Osteocyte (in vitro differentiated cells): ENCODE measurements at regions not wholly inside any gene's neighbourhood (a gene's known extent, or its start where the extent isn't known, plus 50 kb on each side); places are given as distances from the start of the nearest gene placed in this dataset.

Experiments used
- DNase-seq: peaks from one replicate; pipeline ENCODE4 v3.0.0; 2021; ENCODE audit warnings: mixed read lengths; ENCODE audit not compliant: unreplicated experiment; ENCODE audit errors: extremely low spot score
- H3K27ac Mint-ChIP-seq: one replicate; pipeline ENCODE4 v1.8.0; 2021; ENCODE audit warnings: mild to moderate bottlenecking, mixed read lengths; ENCODE audit not compliant: unreplicated experiment
- H3K27me3 Mint-ChIP-seq: one replicate; pipeline ENCODE4 v1.8.0; 2021; ENCODE audit warnings: mixed read lengths; ENCODE audit not compliant: unreplicated experiment
- H3K36me3 Mint-ChIP-seq: one replicate; pipeline ENCODE4 v1.8.0; 2021; ENCODE audit warnings: mixed read lengths; ENCODE audit not compliant: unreplicated experiment
- H3K4me1 Mint-ChIP-seq: one replicate; pipeline ENCODE4 v1.8.0; 2021; ENCODE audit warnings: mixed read lengths; ENCODE audit not compliant: unreplicated experiment
- H3K4me3 Mint-ChIP-seq: one replicate; pipeline ENCODE4 v1.8.0; 2021; ENCODE audit warnings: mild to moderate bottlenecking, moderate library complexity, mixed read lengths; ENCODE audit not compliant: unreplicated experiment
- H3K9me3 Mint-ChIP-seq: one replicate; pipeline ENCODE4 v1.8.0; 2021; ENCODE audit warnings: mixed read lengths; ENCODE audit not compliant: unreplicated experiment
- TF ChIP-seq, protein P1 (sequence below): fragments of 200-600 bp; sonication (generic); IDR thresholded peaks from 2 replicates; pipeline ENCODE4 v1.5.0; 2021; ENCODE audit warnings: antibody characterized with exemption, mild to moderate bottlenecking, moderate library complexity

DNA sequence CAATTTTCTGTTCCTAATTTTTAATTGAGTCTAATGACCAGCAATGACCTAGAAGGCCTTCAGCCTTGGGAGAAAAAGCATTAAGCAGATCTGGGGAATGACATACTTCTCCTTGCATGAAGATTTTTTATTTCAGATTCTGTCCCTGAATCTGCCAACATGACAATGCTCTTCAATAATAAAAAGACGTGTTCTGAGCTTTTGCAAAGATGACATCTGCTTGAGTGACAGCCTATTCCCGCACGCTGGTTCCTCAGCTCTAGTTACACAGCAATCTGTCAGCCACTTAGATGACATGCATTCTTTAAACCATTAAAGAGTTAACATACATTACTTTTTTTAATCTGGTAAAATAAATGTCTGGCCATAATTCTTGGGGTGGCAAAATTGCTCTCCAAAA, 129.3 kb upstream of the CDH6 start:
- no peak for DNase-seq
- no peaks in the 10 kb centered on the region for H3K27me3 Mint-ChIP-seq
- H3K9me3 Mint-ChIP-seq, result no peaks in the 10 kb centered on the region
- H3K4me3 Mint-ChIP-seq, result no peak overlapping the region
- TF ChIP-seq, protein P1, sequence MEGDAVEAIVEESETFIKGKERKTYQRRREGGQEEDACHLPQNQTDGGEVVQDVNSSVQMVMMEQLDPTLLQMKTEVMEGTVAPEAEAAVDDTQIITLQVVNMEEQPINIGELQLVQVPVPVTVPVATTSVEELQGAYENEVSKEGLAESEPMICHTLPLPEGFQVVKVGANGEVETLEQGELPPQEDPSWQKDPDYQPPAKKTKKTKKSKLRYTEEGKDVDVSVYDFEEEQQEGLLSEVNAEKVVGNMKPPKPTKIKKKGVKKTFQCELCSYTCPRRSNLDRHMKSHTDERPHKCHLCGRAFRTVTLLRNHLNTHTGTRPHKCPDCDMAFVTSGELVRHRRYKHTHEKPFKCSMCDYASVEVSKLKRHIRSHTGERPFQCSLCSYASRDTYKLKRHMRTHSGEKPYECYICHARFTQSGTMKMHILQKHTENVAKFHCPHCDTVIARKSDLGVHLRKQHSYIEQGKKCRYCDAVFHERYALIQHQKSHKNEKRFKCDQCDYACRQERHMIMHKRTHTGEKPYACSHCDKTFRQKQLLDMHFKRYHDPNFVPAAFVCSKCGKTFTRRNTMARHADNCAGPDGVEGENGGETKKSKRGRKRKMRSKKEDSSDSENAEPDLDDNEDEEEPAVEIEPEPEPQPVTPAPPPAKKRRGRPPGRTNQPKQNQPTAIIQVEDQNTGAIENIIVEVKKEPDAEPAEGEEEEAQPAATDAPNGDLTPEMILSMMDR, result no peak
- peaks cover 28% of the 10 kb centered on the region for H3K4me1 Mint-ChIP-seq
- H3K27ac Mint-ChIP-seq, result no peak overlapping the region
- no peaks in the 10 kb centered on the region for H3K36me3 Mint-ChIP-seq

DNA sequence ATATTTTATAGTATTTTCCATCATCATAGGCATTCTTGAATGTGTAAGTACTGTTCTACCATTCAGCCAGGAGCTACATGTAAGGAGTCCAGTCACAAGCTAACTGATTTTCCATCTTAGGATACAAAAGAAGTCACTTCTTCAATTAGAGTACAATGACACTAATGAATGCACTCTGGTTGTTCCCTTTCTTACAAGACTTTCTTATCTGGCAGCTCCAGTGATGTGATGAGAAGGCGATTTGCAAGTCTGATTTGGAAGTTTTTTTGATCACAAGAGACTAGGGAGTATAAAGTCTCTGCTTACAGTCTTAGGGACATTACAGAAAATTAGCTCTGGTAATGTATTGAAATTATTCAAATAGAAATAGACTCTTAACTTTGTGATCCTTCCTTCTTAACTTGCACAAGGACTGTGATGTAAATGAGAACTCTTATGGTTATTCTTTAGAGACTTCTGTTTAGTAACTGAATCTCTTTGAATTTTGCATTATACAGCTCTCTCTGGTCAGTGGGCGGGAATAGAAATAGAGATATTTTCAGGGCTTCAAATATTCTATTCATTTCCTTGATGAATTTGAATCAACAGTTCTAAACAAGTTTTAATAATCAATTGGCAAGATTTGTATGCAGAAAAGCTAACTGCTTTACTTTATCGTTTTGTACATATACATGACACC, 130.4 kb upstream of the CDH6 start:
- Mint-ChIP-seq H3K9me3 (peaks cover 1% of the 10 kb centered on the region), H3K4me3 (no peak overlapping the region), H3K36me3 (no peaks in the 10 kb centered on the region), H3K27me3 (no peaks in the 10 kb centered on the region), H3K27ac (no peak overlapping the region), H3K4me1 (peaks cover 28% of the 10 kb centered on the region)
- DNase-seq, result no peak
- TF ChIP-seq, protein P1, result no peak

DNA sequence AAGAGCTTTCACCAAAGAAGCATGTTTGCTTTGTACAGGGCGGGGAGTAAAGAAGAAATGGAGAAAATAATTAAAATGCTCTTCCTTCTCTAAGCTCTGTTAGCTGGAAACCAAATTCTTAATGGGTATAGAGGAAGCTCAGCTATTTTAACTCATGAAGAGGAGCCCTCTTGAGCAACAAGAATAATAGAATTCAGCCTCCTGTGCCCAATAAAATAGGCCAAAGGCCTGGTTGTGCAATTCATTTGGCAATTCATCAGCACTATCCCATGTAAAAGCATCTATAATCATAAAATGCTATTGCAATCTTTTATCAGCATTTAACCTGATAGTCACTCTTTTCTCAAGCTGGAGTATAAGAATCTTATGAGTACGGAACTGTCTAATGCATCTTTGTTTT, 133.6 kb upstream of the CDH6 start:
- Mint-ChIP-seq H3K4me3 (no peak overlapping the region), H3K9me3 (peaks cover 15% of the 10 kb centered on the region), H3K4me1 (peaks cover 4% of the 10 kb centered on the region), H3K27ac (no peak overlapping the region), H3K27me3 (no peaks in the 10 kb centered on the region), H3K36me3 (no peaks in the 10 kb centered on the region)
- TF ChIP-seq, protein P1, result no peak
- no peak for DNase-seq

DNA sequence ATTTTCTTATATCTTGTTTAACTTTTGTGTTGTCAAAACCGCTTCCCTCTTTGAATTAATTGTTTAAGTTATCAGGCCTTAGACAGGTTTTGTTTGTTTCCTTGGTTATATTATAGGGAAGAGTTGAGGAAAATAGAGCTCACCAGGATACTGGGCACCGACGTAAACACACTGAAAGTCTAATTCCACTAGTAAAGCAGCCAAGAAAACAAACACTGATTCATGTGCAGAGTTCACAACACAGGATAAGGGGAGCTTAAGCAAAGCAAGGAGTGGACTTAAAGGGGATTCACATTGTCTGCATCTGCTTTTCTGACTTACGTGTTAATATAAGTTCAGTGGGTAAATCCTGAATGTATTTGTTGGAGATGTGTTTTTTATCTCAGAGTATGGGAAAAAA, 139.0 kb upstream of the CDH6 start:
- DNase-seq, result no peak
- Mint-ChIP-seq H3K27me3 (no peaks in the 10 kb centered on the region), H3K9me3 (peaks cover 15% of the 10 kb centered on the region), H3K27ac (no peak overlapping the region), H3K4me1 (peaks cover 14% of the 10 kb centered on the region), H3K36me3 (no peaks in the 10 kb centered on the region), H3K4me3 (no peak overlapping the region)
- TF ChIP-seq, protein P1, result no peak

DNA sequence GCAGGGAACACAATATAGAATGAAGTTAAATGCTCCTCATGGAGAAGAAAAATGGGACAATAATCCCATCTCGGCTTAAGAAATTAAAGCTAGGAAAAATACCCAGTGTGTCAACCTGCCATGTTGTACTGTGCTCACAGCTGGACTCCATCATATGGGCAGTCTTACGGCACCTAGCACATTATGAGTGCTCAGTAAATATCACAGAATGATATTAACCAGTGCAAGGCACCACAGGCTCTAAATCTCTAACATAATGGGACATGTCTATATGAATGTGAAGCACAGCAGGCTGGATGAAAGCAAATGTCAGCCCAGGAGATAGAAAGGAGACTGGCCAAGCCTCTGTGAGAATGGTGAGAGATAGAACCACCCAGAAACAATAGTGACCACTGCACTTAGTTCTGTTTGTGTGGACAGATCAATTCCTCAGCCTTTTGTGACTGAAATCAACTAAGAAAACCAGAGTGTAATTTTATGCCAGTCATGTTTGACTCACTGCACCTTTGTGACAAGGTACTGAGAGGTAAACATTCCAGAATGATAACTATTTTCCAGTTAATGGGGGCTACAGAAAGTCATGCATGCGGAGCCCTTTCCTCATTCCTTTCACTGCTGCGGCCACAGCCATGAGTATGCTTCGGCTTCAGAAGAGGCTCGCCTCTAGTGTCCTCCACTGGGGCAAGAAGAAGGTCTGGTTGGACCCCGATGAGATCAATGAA, 140.4 kb upstream of the CDH6 start:
- H3K36me3 Mint-ChIP-seq, result no peaks in the 10 kb centered on the region
- TF ChIP-seq, protein P1, result no peak
- DNase-seq, result no peak
- no peaks in the 10 kb centered on the region for H3K27me3 Mint-ChIP-seq
- no peak overlapping the region for H3K27ac Mint-ChIP-seq
- H3K4me1 Mint-ChIP-seq, result peaks cover 16% of the 10 kb centered on the region
- peaks cover 14% of the 10 kb centered on the region for H3K9me3 Mint-ChIP-seq
- H3K4me3 Mint-ChIP-seq, result no peak overlapping the region
